GM12864 (cell line): ENCODE measurements at regions not wholly inside any gene's neighbourhood (a gene's known extent, or its start where the extent isn't known, plus 50 kb on each side); places are given as distances from the start of the nearest gene placed in this dataset.

Experiments
- DNase-seq: peaks from one replicate; pipeline ENCODE4 v3.0.0-alpha.2; 2011; ENCODE audit warnings: low read depth
- H3K4me3 ChIP-seq: 2 replicates; pipeline ENCODE4 v1.5.1; 2011; ENCODE audit warnings: mild to moderate bottlenecking, low read depth, low read length, control low read depth
- TF ChIP-seq, protein P1 (sequence below): IDR thresholded peaks from 2 replicates; pipeline ENCODE4 v1.5.1; 2011; ENCODE audit warnings: low read depth, mild to moderate bottlenecking, moderate library complexity, low read length, control low read depth, inconsistent platforms; ENCODE audit errors: missing control alignments

DNA sequence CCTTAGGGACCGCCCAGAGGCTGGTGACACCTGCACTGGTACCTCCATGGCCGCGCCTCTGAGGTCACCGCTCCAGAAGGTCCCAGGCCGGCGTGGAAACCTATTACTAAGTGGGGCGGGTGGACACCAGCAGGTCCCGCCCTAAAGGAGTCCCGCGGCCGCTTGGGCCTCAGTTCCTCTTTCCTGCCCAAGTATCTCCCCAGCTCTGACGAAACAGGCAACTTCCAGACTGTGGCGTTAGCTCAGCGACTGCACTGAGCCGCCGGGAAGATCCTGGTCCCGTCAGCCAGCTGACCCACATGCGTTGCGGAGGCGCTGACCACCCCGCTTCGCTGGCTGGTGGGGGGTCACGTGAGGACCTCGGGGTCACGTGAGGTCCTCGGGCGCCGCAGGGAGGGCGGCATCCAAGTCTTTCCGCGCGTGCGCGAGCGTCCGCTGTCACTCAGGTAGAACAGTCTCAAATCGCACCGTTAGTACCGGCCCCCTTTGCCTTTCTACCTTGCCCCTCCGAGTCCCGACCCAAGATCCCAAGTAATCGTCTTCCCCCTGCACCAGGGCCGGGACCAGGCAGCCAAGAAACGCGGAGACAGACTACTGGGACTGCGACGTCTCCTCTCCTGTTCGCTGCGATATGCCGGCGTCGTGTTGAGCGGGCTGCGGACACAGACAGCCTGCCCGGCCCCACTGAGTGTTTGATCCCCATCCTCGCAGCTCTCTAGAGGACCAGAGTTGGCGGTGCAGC, 53.7 kb upstream of the KDM4C start:
- H3K4me3 ChIP-seq, result peak overlapping the region; percentile 79
- no peak for DNase-seq
- TF ChIP-seq, protein P1, sequence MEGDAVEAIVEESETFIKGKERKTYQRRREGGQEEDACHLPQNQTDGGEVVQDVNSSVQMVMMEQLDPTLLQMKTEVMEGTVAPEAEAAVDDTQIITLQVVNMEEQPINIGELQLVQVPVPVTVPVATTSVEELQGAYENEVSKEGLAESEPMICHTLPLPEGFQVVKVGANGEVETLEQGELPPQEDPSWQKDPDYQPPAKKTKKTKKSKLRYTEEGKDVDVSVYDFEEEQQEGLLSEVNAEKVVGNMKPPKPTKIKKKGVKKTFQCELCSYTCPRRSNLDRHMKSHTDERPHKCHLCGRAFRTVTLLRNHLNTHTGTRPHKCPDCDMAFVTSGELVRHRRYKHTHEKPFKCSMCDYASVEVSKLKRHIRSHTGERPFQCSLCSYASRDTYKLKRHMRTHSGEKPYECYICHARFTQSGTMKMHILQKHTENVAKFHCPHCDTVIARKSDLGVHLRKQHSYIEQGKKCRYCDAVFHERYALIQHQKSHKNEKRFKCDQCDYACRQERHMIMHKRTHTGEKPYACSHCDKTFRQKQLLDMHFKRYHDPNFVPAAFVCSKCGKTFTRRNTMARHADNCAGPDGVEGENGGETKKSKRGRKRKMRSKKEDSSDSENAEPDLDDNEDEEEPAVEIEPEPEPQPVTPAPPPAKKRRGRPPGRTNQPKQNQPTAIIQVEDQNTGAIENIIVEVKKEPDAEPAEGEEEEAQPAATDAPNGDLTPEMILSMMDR, result no peak

- H3K4me3 ChIP-seq, result no peak overlapping the region; the same call in 1 of the 2 replicates
- TF ChIP-seq, protein P1, result no peak
- no peak for DNase-seq
These were observed 55.1 kb upstream of the KDM4C start for GRCh38 chr9:6702707-6703106.

GRCh38 chr9:6696178-6696577, 50.6 kb upstream of the GLDC start:
- TF ChIP-seq, protein P1, result no peak
- H3K4me3 ChIP-seq, result no peak overlapping the region
- DNase-seq, result no peak

- DNase-seq, result no peak
- TF ChIP-seq, protein P1, result no peak
- no peak overlapping the region for H3K4me3 ChIP-seq
These were observed 49.7 kb upstream of the GLDC start for GRCh38 chr9:6695121-6695814.
